ENCODE measurements at regions not wholly inside any gene's neighbourhood (a gene's known extent, or its start where the extent isn't known, plus 50 kb on each side); places are given as distances from the start of the nearest gene placed in this dataset.
A peak's percentile ranks its signal among the peaks of the same experiment; 100 is the strongest.

- DNase-seq = no peak
Observed at GRCh38 chr13:74644229-74644628, 510.0 kb upstream of the KLF12 start.

DNA sequence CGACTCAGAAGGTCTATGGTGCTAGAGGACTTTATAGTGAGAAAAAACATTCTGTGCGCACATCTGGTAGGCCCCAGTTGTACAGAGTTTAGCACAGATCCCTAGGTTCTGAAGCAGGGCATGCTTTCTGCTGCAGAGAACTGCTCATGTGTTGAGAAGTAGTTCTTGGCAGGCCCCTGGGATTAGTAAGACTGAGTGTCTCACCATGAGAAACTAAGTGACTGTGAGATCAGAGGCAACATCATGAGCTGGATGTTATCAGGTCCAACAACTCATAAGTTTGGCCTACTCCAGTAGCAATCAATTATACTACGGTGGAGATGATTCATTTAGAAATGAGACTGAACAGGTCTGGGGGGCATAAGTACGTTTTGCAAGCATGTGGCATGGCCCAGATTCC lies 507.4 kb upstream of the KLF12 start:
- no peak for DNase-seq

- DNase-seq = no peak
Observed at GRCh38 chr13:74633734-74634133, 499.5 kb upstream of the KLF12 start.

- no peak for DNase-seq
Observed at GRCh38 chr13:74629985-74630384, 495.8 kb upstream of the KLF12 start.

DNA sequence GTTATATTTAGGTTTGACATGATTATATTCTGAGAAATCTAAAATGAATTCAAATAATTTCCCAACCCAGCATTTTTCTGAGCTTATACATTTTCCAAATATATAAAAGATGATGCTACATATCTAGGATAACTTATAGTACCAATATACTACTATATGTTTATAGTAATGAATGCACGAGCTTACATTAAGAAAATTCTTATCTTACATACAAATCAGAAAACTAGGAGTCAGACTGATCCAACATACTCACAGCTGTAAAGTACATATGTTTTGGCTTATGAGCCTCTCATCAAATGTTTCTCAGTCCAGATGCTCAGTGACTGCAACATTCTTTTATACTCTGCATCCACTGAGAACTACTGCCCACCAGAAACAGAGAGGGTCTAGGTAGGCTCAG lies 491.3 kb upstream of the KLF12 start:
- no peak for DNase-seq

GRCh38 chr13:74623761-74624160 lies 489.6 kb upstream of the KLF12 start:
- DNase-seq = no peak

DNA sequence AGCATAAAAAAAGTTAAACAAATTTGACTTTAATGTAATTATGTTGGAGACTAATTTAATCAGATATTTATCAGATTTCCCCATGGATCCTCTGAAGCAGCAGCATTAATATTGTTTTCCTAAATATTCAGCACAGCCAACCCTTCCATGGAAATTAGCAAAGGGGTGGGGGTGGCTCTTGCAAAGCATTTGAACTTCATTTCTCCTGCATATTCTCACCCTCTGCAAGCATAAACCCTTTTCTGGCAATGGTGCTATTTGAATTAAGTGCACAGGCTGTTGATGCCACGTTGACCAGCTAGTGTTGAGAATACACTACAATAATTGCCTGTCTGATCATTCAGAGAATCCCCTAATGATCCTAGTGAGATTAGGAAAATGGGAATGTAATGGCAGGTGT lies 488.1 kb upstream of the KLF12 start:
- DNase-seq = no peak

GRCh38 chr13:74620711-74621110 lies 486.5 kb upstream of the KLF12 start:
- no peak for DNase-seq

- no peak for DNase-seq
Observed at GRCh38 chr13:74620308-74620707, 486.1 kb upstream of the KLF12 start.

- peak; percentile 81 for DNase-seq
Observed at GRCh38 chr13:74597526-74597925, 463.3 kb upstream of the KLF12 start.

GRCh38 chr13:74596691-74597090 lies 462.5 kb upstream of the KLF12 start:
- peak; percentile 28 for DNase-seq

DNA sequence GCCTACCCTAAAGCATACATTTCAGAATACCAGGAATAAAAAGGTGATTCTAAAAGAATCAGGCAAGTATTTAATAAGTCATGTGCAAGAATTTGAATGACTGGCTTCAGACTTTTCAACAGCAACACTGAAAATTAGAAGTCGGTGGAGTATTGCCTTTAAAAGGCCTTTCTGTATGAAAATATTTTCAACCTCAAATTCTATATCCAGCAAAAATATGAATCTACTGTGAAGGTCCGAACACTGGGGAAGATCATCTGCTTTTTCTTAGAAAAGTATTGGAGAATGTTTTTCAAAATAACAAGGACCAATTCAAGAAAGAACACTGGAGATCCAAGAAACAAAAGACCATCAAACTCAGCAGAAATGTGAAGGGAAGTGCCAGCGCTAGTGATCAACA lies 459.5 kb upstream of the KLF12 start:
- no peak for DNase-seq

GRCh38 chr13:74586847-74587246 lies 452.6 kb upstream of the KLF12 start:
- DNase-seq = no peak

- no peak for DNase-seq
Observed at GRCh38 chr13:74576420-74576819, 442.2 kb upstream of the KLF12 start.

GRCh38 chr13:74575729-74576125 lies 441.5 kb upstream of the KLF12 start:
- no peak for DNase-seq

DNA sequence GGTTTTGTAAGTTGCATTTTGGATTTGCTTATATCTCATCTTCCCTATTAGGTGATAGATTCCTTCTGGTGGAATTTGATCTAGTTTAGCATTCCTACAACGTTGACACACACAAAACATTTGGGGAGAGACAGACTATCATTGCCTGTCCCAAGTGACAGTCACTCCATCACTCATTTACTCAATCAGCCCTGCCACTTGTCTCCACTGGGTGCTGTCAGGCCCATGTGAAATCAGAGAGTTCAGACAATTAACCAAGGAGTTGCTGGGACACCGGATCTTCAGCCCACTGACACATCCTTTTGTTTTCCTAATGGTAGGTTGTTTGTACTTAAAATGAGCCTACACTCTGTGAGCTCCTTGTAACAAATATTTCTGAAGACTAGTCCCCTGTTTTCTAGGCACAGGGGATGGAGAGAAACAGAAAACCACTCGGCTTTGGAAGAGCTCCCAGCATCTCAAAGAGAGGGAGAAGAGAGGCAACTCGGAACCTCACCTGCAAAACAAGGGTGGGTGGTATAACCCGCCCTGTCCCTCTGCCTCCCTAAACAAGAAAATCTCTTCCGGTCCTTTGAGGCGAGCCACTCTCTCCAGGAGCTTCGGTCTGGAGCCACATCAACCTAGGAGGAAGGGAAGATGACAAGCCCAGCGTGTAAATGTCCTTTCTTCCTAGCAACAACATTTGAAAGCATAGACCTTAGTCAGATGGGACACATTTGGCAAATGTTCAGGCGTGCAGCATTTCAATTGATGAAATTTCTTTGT lies 440.9 kb upstream of the KLF12 start:
- DNase-seq = no peak

DNA sequence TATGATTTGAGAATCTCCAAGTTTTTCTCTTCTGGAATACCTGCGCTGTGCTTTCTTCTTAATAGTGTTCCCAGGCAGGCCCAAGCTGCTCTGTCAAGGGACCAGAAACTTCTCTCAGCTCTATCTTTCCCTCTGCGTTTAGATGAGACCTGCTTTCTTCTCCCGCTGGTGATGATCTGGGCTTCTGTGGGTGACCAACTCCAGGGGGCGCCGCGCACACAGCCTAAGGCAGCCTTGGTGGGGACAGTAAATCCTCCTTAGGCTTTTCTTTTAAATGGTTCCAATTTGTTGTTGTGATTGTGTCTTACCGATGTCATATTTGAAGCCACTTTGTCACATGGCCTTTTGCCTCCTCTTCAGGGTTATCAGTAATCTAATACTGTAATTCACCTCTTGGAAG lies 439.4 kb upstream of the KLF12 start:
- no peak for DNase-seq

DNA sequence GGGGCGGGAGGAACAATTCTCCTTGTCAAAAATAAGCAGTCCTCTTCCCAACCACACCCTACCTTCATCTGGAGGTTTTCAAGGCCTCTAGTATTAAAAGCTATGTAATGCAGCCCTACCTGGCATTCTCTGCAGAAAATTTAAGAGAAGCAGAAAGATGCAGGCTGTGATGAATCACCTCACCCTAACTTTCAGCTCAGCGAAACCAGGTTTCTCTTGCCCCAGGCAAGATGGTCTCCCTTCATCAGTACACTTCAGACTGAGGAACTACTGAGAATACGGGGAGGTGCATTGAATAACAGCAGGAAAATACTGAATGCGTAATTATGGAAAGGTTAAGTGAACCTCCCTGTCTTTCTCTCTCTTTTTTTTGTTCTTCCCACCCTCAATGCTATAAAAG lies 437.6 kb upstream of the KLF12 start:
- DNase-seq = no peak

GRCh38 chr13:74570834-74571233 lies 436.6 kb upstream of the KLF12 start:
- DNase-seq = no peak

- DNase-seq = no peak
Observed at GRCh38 chr13:74570046-74570445, 435.8 kb upstream of the KLF12 start.

DNA sequence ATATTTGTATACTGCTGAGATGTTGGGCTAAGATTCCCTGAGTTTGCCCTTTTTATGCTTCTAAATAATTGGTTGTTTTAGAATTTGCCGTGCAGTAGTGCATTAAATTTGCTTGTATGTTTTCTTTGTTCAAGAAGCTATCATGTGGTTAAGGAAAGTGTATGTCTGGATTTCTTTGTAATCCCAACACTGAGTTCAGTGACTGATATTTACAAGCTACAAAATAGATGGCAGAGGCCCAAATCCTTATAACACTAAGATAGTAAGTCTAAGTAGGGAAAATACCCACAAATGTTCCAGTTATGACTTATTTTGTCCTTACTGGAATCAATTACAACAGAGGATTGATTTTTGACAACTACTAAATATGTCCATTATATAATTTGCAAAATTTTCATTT lies 435.0 kb upstream of the KLF12 start:
- no peak for DNase-seq

- DNase-seq = no peak
Observed at GRCh38 chr13:74567485-74567884, 433.3 kb upstream of the KLF12 start.

DNA sequence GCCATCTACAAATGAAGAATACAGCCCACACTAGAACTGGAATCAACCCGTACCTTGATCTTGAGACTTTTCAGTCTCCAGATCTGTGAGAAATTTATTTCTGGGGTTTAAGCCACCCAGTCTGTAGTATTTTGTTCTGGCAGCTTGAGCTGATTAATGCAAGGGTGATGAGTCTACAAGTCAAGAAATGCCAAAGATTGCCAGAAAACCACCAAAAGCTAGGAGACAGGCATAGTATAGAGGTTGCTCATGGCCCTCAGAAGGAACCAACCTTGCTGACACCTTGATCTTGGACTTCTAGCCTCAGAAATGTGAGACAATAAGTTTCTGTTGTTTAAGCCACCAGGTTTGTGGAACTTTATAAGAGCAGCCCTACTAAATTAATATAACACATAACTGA lies 428.2 kb upstream of the KLF12 start:
- DNase-seq = no peak

DNA sequence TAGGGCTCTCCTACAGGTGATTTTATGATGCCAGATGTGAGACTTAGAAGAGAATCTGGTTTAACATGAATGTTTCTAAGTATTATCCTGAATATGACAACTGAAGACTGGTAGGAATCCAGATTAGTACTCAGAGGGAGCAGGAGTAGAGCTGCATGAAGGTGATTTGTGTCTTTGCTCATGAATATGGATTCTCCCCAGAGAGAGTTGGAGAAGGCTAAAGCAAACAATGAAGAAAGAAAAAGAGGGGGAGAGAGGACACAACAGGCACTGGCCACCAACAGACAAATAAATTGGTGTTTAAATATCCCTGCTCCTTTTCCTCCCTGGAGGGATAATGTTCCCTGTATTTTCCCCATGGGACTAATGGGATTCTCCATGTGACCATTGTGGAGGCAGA lies 427.0 kb upstream of the KLF12 start:
- no peak for DNase-seq

GRCh38 chr13:74560325-74560724 lies 426.1 kb upstream of the KLF12 start:
- DNase-seq = no peak

DNA sequence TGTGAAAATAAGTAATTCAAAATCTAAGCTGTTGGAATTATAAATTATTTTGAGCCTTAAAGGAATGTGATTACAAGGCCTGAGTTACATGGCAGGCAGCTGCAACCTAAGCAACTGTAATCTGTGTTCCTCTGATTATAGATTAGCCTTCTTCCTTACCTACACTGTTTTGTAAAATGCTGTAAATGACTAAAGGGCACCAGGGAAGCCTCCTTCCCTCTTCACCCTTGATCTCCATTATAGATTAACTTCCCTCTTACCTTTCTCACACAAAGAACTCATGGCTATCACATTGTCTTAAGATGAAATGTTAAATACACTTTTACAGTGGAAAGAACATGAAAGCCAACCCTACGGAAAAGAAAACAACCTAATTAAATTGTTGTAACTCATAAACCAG lies 423.7 kb upstream of the KLF12 start:
- no peak for DNase-seq
